ENCODE measurements at regions not wholly inside any gene's neighbourhood (a gene's known extent, or its start where the extent isn't known, plus 50 kb on each side); places are given as distances from the start of the nearest gene placed in this dataset.

- TF ChIP-seq, protein P1, sequence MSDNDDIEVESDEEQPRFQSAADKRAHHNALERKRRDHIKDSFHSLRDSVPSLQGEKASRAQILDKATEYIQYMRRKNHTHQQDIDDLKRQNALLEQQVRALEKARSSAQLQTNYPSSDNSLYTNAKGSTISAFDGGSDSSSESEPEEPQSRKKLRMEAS (IDR thresholded peaks at IDR 0.05; ENCODE audit: low read depth, low read length): no peak
- TF ChIP-seq EP300 (IDR thresholded peaks at IDR 0.05; ENCODE audit: borderline replicate concordance in 1 of 2, control insufficient read depth in 1 of 2, low read depth in 2 of 2, low read length in 2 of 2) (no peak), USF1 (IDR thresholded peaks at IDR 0.05; ENCODE audit: borderline replicate concordance, extremely low read length, insufficient read depth, low read depth, low read length) (no peak), ATF7 (IDR thresholded peaks at IDR 0.05; ENCODE audit: low read depth) (no peak)
These were observed 290.7 kb upstream of the IL12B start for GRCh38 chr5:159620853-159621540.

All from GM12878 (cell line).